OCI-LY3 (cell line): ENCODE measurements at regions not wholly inside any gene's neighbourhood (a gene's known extent, or its start where the extent isn't known, plus 50 kb on each side); places are given as distances from the start of the nearest gene placed in this dataset.

ENCODE experiments used
- CTCF ChIP-seq: fragments of 200-600, 300-600 bp; sonication (generic); IDR thresholded peaks from 2 replicates; pipeline ENCODE4 v1.5.1; 2014; ENCODE audit warnings: antibody characterized with exemption, low read length, low read depth
- EZH2phosphoT487 ChIP-seq: fragments of 200-600 bp; shearing (Covaris generic); IDR thresholded peaks from 2 replicates; pipeline ENCODE4 v1.6.1; 2018; ENCODE audit warnings: antibody characterized with exemption, mixed run types, low read depth

GRCh38 chr13:22761709-22762108 lies 419.1 kb upstream of the SGCG start:
- TF ChIP-seq CTCF (no peak), EZH2phosphoT487 (no peak)
